ENCODE measurements at regions not wholly inside any gene's neighbourhood (a gene's known extent, or its start where the extent isn't known, plus 50 kb on each side); places are given as distances from the start of the nearest gene placed in this dataset.

DNA sequence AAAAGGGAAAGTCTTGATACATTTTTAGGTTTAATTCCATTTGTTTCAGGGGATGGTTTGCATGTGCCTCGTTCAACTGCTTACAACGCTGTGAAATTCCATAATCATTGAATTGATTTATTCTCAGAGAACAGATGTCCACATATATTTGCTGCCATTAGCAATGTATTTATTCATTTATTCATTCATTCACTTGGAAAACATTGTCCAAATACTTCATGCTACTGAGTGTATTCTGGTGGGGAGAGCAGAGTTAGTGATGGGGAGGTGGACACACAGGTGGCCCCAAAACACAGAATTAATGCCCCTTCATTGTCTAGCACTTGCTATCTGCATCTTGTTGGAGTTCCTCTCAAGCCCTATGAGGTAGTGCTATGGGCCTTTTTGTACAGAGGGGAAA is 141.2 kb upstream of the PARP11 start:
- H3K4me1 Mint-ChIP-seq: no peaks in the 10 kb centered on the region
- no peak overlapping the region for H3K27ac Mint-ChIP-seq

DNA sequence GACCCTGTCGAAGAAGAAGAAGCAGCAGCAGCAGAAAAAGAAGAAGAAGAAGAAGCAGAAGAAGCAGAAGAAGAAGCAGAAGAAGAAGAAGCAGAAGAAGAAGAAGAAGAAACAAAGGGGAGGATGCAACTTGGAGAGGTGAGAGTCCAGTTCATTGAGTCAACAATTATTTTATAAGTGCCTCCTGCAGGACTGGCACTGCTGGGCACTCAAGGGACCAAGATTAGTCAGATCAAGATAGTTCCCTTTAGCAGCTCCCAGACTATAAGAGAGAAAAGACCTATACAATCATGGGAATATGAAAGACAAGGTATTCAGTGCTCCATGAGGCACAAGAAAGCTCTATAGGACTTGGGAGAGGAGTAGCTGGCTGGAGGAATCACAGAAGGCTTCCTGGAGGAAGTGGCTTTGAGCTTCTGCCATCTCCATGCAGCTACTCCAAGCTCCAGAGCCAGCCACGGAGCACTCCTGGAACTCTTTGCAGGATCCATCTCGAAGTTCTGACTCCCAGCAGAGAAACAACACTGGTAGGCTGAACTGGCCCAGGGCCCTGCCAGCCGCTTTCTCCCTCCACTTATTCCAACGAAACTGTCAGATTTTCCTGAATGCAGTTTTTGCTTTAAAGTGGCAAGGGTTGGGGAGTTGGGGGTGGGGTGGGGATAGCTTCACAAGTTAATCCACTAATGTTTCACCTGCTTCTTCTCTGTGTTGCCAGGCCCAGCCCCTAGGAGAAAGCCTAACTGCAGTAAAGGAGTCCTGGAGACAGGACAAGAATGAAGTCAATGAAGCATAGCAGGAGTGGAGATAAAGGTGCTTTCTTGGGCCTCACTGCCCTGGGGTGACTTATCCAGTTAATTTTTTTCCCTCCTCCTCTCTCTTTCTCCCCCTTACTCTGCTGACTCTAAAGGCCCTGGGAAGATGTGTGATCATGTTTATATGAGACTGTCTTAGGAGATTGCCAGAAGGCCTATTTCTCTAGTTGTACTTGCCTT is 140.1 kb upstream of the PARP11 start:
- Mint-ChIP-seq H3K27me3 (peaks cover 0 to 5% (median 0%) of the 10 kb centered on the region in 3 donors), H3K4me1 (no peaks in the 10 kb centered on the region), H3K27ac (no peak overlapping the region), H3K4me3 (no peak overlapping the region), H3K9me3 (no peaks in the 10 kb centered on the region), H3K36me3 (no peaks in the 10 kb centered on the region)
- DNase-seq: no peak
- no peak for ATAC-seq (ENCODE audit: low read depth in 2 of 2)

More for the DNA sequence above, 141.2 kb upstream of the PARP11 start:
- H3K27me3 Mint-ChIP-seq: peaks cover 0 to 8% (median 0%) of the 10 kb centered on the region in 3 donors
- DNase-seq: no peak
- no peaks in the 10 kb centered on the region for H3K9me3 Mint-ChIP-seq
- H3K36me3 Mint-ChIP-seq: no peaks in the 10 kb centered on the region
- H3K4me3 Mint-ChIP-seq: no peak overlapping the region
- no peak for ATAC-seq (ENCODE audit: low read depth in 2 of 2)

DNA sequence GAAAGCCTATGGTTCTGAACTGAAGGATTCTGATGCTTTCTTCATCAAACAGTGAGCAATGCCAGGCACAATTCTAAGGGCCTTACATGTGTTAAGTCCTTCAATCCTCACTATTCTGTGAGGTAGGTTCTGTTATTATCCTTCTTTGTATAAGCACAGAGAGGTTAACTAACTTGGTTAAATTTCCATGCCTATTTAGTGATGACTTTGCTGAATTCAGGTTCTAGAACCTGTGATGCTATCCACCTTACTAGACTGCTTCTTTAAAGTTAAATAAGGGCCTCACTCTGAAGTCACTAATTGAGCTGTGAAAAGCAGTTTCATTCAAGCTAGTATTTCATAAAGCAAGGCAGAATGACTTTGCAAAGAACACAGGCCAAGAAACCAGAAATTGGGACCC is 138.9 kb upstream of the PARP11 start:
- H3K4me1 Mint-ChIP-seq: no peaks in the 10 kb centered on the region
- DNase-seq (no peak), ATAC-seq (ENCODE audit: low read depth in 2 of 2) (no peak)
- H3K27ac Mint-ChIP-seq: no peak overlapping the region
- no peaks in the 10 kb centered on the region for H3K9me3 Mint-ChIP-seq
- no peak overlapping the region for H3K4me3 Mint-ChIP-seq
- H3K36me3 Mint-ChIP-seq: no peaks in the 10 kb centered on the region
- H3K27me3 Mint-ChIP-seq: peaks cover 0 to 5% (median 5%) of the 10 kb centered on the region in 3 donors

DNA sequence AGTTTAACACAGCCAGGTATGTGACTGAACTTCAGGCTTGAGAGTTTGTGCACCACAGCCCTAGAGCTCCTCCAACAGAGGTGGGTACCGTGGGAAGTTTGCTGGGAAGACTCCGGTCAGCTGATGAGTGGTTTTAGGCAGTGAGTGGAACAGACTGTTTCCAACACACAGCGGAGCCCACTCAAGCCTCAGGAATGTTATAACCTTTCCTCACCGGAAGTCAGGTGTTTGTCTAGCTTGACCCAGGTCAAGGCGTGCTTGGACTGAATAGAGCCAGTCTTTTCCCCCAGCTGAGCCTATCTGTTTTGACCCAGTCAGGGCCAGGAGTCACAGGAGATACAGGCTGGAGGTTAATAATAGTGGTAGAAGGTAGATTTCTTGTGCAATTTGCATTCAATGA is 138.4 kb upstream of the PARP11 start:
- ATAC-seq (ENCODE audit: low read depth in 2 of 2) (no peak), DNase-seq (no peak)
- H3K4me3 Mint-ChIP-seq: no peak overlapping the region
- no peak overlapping the region for H3K27ac Mint-ChIP-seq
- H3K4me1 Mint-ChIP-seq: no peaks in the 10 kb centered on the region
- H3K36me3 Mint-ChIP-seq: no peaks in the 10 kb centered on the region
- no peaks in the 10 kb centered on the region for H3K9me3 Mint-ChIP-seq
- H3K27me3 Mint-ChIP-seq: peaks cover 0 to 7% (median 5%) of the 10 kb centered on the region in 3 donors

DNA sequence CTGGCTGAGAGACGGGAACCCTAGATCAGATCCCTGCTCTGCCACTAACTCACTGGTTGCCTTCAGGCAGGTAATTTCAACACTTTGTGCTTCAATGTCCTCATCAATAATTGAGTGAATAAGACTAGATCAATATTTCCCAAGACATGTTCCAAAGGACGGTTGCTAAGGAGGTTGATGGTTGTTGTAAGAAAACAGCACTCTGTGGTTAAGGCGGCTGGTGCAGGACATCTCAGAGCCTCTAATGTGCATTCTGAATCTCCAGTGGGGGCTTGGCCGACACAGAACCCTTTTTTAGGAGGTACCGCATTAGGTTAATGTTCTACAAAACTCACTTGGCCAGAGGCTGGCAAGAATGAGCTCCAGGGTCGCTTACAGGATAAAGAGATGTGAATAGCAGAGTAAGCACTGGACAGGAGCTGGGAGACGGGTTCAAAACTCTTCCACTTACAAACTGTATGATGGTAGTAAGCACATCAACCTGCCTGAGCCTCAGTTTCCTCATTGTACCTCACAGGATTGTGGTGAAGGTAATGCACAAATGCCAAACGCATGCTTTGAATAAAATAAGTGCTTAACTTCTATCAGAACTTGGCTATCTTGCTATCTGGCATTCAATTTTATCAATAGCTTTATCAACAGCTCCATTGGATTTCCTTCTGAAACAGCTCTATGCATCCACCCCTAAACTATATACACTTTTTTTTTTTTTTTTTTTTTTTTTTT is 136.9 kb upstream of the PARP11 start:
- no peaks in the 10 kb centered on the region for H3K9me3 Mint-ChIP-seq

GRCh38 chr12:4006743-4007142 is 133.5 kb upstream of the PARP11 start:
- Mint-ChIP-seq H3K27me3 (peaks cover under 1 to 21% (median 9%) of the 10 kb centered on the region in 3 donors), H3K36me3 (no peaks in the 10 kb centered on the region), H3K27ac (no peak overlapping the region), H3K4me3 (no peak overlapping the region), H3K4me1 (no peaks in the 10 kb centered on the region), H3K9me3 (no peaks in the 10 kb centered on the region)
- ATAC-seq (ENCODE audit: low read depth in 2 of 2) (no peak), DNase-seq (no peak)

More for the DNA sequence above, 136.9 kb upstream of the PARP11 start:
- no peak for DNase-seq
- Mint-ChIP-seq H3K27me3 (peaks cover 0 to 7% (median 5%) of the 10 kb centered on the region in 3 donors), H3K27ac (no peak overlapping the region), H3K4me1 (no peaks in the 10 kb centered on the region), H3K4me3 (no peak overlapping the region), H3K36me3 (no peaks in the 10 kb centered on the region)
- ATAC-seq (ENCODE audit: low read depth in 2 of 2): no peak

GRCh38 chr12:4005851-4006430 is 132.7 kb upstream of the PARP11 start:
- peaks cover 4 to 21% (median 4%) of the 10 kb centered on the region in 3 donors for H3K27me3 Mint-ChIP-seq
- H3K4me3 Mint-ChIP-seq: no peak overlapping the region
- H3K4me1 Mint-ChIP-seq: no peaks in the 10 kb centered on the region
- DNase-seq (no peak), ATAC-seq (ENCODE audit: low read depth in 2 of 2) (no peak)
- H3K27ac Mint-ChIP-seq: no peak overlapping the region
- peaks cover 0 to 7% (median 2%) of the 10 kb centered on the region in 7 donors for H3K9me3 Mint-ChIP-seq
- no peaks in the 10 kb centered on the region for H3K36me3 Mint-ChIP-seq

- ATAC-seq (ENCODE audit: low read depth in 2 of 2): no peak
- Mint-ChIP-seq H3K27ac (peak overlapping the region in 1 of 6 donors; percentile 24), H3K9me3 (peaks cover 0 to 12% (median 5%) of the 10 kb centered on the region in 7 donors), H3K36me3 (no peaks in the 10 kb centered on the region), H3K4me3 (no peak overlapping the region), H3K27me3 (peaks cover 4 to 21% (median 4%) of the 10 kb centered on the region in 3 donors), H3K4me1 (no peaks in the 10 kb centered on the region)
- no peak for DNase-seq
Observed at GRCh38 chr12:4003576-4003975, 130.4 kb upstream of the PARP11 start.

GRCh38 chr12:4002601-4003000 is 129.4 kb upstream of the PARP11 start:
- no peak overlapping the region for H3K27ac Mint-ChIP-seq

DNA sequence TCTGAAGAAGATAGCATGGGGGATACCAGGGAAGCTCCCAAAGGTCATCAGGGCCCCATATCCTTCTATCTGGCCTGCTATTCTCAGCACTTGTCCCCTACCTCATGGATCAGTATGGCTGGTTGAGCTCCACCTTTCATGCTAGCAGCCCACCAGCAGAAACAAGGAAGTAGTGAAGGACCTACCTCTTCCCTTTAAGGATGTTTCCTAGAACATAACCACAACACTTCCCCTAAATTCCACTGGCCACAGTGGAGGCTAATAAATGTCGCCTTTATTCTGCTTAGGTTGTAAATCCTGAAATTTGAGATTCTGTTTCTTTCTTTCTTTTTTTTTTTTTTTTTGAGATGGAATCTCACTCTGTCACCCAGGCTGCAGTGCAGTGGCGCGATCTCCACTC is 128.6 kb upstream of the PARP11 start:
- Mint-ChIP-seq H3K27me3 (peaks cover 4 to 17% (median 4%) of the 10 kb centered on the region in 3 donors), H3K27ac (no peak overlapping the region), H3K4me3 (no peak overlapping the region), H3K4me1 (no peaks in the 10 kb centered on the region), H3K36me3 (no peaks in the 10 kb centered on the region), H3K9me3 (peaks cover 0 to 12% (median 5%) of the 10 kb centered on the region in 7 donors)
- DNase-seq: no peak
- no peak for ATAC-seq (ENCODE audit: low read depth in 2 of 2)

More at GRCh38 chr12:4002601-4003000, 129.4 kb upstream of the PARP11 start:
- peaks cover 0 to 12% (median 5%) of the 10 kb centered on the region in 7 donors for H3K9me3 Mint-ChIP-seq
- no peak for ATAC-seq (ENCODE audit: low read depth in 2 of 2)
- no peak for DNase-seq
- H3K36me3 Mint-ChIP-seq: no peaks in the 10 kb centered on the region
- peaks cover 4 to 21% (median 4%) of the 10 kb centered on the region in 3 donors for H3K27me3 Mint-ChIP-seq
- H3K4me3 Mint-ChIP-seq: no peak overlapping the region
- no peaks in the 10 kb centered on the region for H3K4me1 Mint-ChIP-seq

GRCh38 chr12:4001031-4001430 is 127.8 kb upstream of the PARP11 start:
- no peak overlapping the region for H3K4me3 Mint-ChIP-seq
- ATAC-seq (ENCODE audit: low read depth in 2 of 2): no peak
- H3K27ac Mint-ChIP-seq: peak overlapping the region in 1 of 6 donors; percentile 28
- H3K27me3 Mint-ChIP-seq: peaks cover 4 to 18% (median 4%) of the 10 kb centered on the region in 3 donors
- H3K4me1 Mint-ChIP-seq: peaks cover 0 to 2% (median 0%) of the 10 kb centered on the region in 3 donors
- no peaks in the 10 kb centered on the region for H3K36me3 Mint-ChIP-seq
- H3K9me3 Mint-ChIP-seq: peaks cover 0 to 12% (median 5%) of the 10 kb centered on the region in 7 donors
- DNase-seq: no peak

DNA sequence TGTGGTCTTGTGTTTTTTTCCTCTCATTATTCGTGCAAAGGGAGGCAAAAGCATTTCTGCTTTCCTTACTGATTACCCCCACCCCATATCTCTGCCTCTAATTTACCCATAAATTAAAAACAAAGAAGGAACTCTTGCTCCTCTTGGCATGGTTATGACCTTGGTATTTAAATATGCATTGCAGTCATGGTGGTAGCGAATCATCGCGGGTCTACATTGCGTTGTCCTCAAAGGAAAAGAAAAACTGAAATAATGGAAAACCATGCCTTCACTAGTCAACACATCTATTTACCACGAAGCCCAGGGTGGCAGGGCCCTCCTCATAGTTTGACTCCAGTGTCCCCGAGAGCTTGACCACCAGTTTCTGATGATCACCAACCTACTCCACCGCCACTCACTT is 126.7 kb upstream of the PARP11 start:
- ATAC-seq (ENCODE audit: low read depth in 2 of 2) (no peak), DNase-seq (no peak)
- H3K27me3 Mint-ChIP-seq: peaks cover 4 to 18% (median 7%) of the 10 kb centered on the region in 3 donors
- peaks cover 0 to 6% (median 2%) of the 10 kb centered on the region in 3 donors for H3K4me1 Mint-ChIP-seq
- H3K27ac Mint-ChIP-seq: peak overlapping the region in 1 of 6 donors; percentile 56
- peak overlapping the region in 1 of 8 donors; percentile 42 for H3K4me3 Mint-ChIP-seq
- no peaks in the 10 kb centered on the region for H3K36me3 Mint-ChIP-seq
- peaks cover 0 to 16% (median 5%) of the 10 kb centered on the region in 7 donors for H3K9me3 Mint-ChIP-seq
